Medulla oblongata (tissue), 1 donor: ENCODE measurements at regions not wholly inside any gene's neighbourhood (a gene's known extent, or its start where the extent isn't known, plus 50 kb on each side); places are given as distances from the start of the nearest gene placed in this dataset.
"Not testable (repeated sequence)": the region's sequence is repeated elsewhere in the genome, so short reads cannot be mapped to it uniquely, and the experiment has no call there.

Source experiments
- DNase-seq: peaks from one replicate; pipeline ENCODE4 v3.0.0-alpha.2; 2015; ENCODE audit errors: extremely low spot score

- DNase-seq, result no peak
These were observed 117.6 kb downstream of the PMAIP1 start for GRCh38 chr18:60017371-60017770.

- DNase-seq, result not testable (repeated sequence)
These were observed 116.0 kb downstream of the PMAIP1 start for GRCh38 chr18:60015826-60016225.

- not testable (repeated sequence) for DNase-seq
These were observed 113.4 kb downstream of the PMAIP1 start for GRCh38 chr18:60013148-60013547.

DNA sequence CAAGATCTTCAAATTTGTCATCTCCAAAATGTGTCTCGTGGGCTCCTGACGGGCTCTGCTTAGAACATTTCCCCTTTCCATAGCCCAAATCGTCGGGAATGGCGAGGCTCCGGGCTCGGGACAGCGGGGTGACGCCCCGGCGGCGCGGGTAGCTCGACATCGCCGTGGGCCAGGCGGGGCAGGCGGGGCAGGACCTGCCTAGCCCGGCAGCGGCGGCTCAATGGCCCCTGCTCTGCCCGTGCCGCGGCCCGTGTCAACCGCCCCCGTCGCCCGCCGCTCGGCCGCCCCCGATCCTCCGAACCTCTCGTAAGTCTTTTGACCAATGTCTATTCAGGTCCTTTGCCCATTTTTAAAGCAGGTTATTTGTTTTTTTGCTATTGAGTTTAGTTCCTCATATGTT lies 111.2 kb downstream of the PMAIP1 start:
- DNase-seq, result no peak

GRCh38 chr18:60010513-60010912 lies 110.7 kb downstream of the PMAIP1 start:
- no peak for DNase-seq

- DNase-seq, result no peak
These were observed 107.9 kb downstream of the PMAIP1 start for GRCh38 chr18:60007661-60008060.

DNA sequence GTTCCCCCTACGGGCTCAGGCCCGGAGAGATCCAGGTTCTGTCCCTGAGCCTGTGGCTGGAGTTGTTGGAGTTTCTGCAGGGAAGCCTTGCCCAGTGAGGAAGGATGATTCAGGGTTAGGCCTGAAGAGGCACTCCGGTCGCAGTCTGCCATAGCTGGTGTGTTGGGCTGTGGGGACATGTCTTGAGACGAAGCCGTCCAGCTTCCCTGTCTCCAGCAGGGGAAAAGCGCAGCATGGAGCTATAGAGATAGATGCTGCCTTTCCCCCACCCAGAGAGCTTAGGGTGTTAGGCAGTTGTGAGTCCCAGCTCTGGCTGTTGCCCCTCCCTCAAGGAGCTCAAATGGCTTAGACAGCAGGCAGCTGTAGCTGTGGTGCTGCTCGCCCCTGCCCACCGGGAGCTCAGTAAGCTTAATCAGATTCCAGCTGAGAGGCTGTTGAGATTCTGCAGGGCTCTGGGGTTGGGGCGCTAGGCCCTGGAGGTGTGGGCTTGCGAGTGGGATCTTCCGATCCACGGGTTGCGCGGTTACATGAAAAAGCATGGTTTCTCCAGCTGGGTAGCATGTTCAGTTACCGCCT lies 103.9 kb downstream of the PMAIP1 start:
- DNase-seq, result no peak

DNA sequence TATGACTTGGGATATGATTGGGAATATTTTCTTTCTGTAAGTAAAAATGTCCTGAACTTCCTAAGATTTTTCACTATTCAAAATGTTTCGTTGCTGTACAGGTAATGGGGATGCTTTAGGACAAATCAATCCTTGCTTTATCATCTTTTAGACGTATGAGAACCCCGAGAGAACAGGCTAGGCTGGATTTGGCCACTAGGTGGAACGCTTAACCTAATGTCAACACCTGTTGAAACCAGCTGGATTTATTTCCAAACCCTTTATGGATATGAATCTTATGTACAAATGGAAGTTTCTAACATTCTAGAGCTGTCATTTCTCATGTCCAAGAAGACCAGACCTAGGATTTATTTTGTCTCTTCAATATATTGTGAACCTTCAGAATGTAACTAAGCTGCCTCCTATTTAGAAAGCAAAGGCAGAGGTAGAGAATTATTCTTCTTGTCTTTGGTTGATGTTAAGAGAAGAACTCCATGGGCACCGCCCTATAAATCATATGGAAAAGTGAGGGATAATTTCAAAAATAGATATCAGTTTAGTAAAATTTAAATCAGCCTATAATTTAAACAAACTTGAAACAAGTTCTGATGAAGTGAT lies 96.7 kb downstream of the PMAIP1 start:
- DNase-seq, result peak; percentile 49

DNA sequence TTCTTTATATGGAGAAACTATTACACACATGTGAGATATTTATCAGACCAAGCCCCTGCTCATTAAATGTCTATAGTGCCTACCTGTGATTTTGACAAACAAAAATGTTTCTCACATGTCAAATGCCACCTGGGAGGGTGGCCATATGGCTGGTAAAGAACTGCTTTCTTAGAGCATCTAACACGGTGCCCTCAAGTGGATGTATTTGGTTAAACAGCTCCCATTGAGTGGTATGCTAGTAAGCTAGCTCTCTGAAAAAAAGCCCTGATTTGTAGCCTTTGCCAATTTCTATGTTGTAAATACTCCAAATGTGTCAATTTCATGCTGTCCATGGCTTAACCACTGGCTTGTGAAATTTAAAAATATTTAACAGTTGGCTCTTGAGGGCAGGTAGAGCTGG lies 94.6 kb downstream of the PMAIP1 start:
- DNase-seq, result no peak

DNA sequence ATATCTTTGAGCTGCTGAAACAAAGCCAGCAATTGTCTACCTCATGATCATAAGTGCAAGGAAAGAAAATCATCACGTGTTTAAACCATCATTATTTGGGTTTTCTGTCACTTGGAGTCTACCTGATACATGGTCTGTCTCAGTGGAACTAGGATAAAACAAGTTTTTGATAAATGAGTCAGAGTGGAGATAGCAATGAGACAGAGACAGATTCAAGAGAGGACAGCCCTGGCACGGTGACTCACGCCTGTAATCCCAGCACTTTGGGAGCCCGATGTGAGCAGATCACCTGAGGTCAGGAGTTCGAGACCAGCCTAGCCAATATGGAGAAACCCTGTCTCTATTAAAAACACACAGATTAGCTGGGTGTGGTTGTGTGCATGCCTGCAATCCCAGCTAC lies 93.8 kb downstream of the PMAIP1 start:
- DNase-seq, result no peak

GRCh38 chr18:59990121-59990823 lies 90.5 kb downstream of the PMAIP1 start:
- no peak for DNase-seq

DNA sequence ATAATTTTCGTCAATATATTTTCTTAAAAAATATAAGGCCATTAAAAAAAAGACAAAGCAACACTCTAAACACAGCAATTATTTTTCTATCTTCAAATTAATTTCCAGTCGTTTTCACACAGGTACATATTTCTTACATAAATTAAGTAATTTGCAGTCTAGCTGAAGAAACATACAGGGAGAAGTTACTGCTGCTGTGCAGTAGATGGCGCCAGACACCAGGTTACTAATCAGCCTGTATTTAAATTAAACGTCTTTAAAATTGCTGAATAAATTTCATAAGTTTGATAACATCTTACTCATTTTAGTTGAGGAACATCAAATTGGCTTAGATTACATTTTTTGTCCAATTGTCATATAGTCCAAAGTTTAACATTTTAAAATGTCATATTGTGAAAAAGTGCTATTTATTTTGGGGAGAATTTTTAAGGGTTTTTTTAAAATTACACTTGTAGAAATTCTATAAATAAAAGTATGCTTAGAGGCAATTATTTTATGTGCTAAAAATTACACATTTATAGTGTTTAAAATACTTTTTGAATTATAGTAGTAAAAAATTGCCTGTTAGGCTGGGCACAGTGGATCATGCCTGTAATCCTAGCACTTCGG lies 88.4 kb downstream of the PMAIP1 start:
- peak; percentile 72 for DNase-seq

- no peak for DNase-seq
These were observed 87.3 kb downstream of the PMAIP1 start for GRCh38 chr18:59987102-59987501.

GRCh38 chr18:59986139-59986538 lies 86.3 kb downstream of the PMAIP1 start:
- DNase-seq, result no peak

DNA sequence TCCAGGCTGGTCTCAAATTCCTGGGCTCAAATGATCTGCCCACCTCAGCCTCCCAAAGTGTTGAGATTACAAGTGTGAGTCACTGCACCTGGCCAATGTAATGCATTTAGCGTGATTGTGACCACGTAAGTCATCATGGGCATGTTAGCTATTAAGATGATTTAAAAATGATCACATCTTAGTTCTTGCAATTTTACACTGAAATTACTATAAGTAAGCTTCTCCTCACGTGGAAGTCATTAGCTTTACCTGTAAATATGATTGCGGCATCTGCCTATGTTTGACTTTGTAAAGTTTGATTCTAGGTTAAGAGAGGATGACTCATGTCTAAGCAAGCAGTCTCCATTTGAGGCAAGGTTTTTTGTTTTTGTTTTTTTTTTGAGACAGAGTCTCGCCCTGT lies 85.5 kb downstream of the PMAIP1 start:
- no peak for DNase-seq

- no peak for DNase-seq
These were observed 83.7 kb downstream of the PMAIP1 start for GRCh38 chr18:59983506-59983905.

DNA sequence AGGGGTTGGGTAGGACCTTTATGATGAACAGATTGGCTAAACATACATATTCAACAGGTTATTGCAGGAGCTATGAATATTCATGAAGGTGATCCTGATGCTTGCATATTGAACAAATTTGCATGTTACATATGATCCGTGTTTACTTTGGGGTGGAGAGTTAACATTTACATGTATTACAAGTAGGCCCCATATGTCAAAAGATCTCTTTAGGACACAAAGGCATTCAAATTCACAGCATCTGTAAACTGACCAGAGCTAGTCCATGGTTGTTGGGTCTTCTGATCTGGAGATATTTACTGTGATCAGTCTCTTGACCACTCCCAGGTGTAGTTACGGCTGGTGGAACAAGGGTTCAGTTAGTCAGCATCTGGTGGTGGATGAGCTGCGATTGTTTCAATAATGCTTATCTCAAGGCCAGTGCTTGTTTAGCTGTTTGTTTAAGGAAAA lies 80.4 kb downstream of the PMAIP1 start:
- no peak for DNase-seq

DNA sequence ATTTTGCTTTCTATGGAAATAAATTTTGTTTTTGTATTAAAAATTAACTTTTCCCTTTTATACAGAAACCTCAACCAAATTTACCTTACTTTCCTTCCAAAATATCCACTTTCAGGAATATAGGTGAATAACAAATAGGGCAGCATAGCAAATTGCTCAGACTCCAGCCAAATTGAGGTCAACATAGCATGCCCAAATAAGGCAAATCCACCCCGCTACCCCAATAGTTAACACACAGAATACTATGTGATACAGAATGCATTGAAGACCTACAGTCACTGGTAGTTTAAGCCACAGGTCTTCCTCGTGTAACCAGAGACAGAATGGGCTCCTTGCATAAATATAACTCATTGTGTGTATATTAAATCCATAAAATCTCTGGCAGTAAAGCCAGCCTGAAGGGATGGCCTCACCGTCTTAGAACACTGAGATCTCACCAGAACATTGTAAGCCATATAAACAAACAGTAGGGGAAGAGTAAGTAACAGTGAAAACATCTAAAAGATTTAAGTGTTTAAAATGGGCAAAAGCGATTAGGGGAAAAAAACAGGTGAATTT lies 72.2 kb downstream of the PMAIP1 start:
- no peak for DNase-seq

- DNase-seq, result not testable (repeated sequence)
These were observed 71.3 kb downstream of the PMAIP1 start for GRCh38 chr18:59971144-59971543.

GRCh38 chr18:59969477-59970028 lies 69.8 kb downstream of the PMAIP1 start:
- DNase-seq, result not testable (repeated sequence)

- DNase-seq, result no peak
These were observed 68.8 kb downstream of the PMAIP1 start for GRCh38 chr18:59968583-59968982.

GRCh38 chr18:59967878-59968277 lies 68.1 kb downstream of the PMAIP1 start:
- DNase-seq, result no peak
